Fibroblast of lung (primary cell): ENCODE measurements at regions not wholly inside any gene's neighbourhood (a gene's known extent, or its start where the extent isn't known, plus 50 kb on each side); places are given as distances from the start of the nearest gene placed in this dataset.

Experiments
- DNase-seq, 2 donors: peaks; one replicate each; pipeline versions ENCODE4 v3.0.0 to v3.0.0-alpha.2; 2010; ENCODE audit warnings: low read depth in 2 of 2
- H2AFZ ChIP-seq: 2 replicates; pipeline ENCODE4 v1.5.1; 2012; ENCODE audit warnings: low read length, control low read depth, inconsistent platforms
- H3K27ac ChIP-seq: 2 replicates; pipeline ENCODE4 v1.5.1; 2011; ENCODE audit warnings: low read length, control low read depth; ENCODE audit not compliant: insufficient read depth
- H3K27me3 ChIP-seq: 2 replicates; pipeline ENCODE4 v1.5.1; 2011; ENCODE audit warnings: mild to moderate bottlenecking, low read length; ENCODE audit not compliant: control insufficient read depth, insufficient read depth
- H3K36me3 ChIP-seq: 2 replicates; pipeline ENCODE4 v1.5.1; 2011; ENCODE audit warnings: low read length; ENCODE audit not compliant: control insufficient read depth, insufficient read depth
- H3K4me1 ChIP-seq: 2 replicates; pipeline ENCODE4 v1.5.1; 2011; ENCODE audit warnings: low read length; ENCODE audit not compliant: control insufficient read depth, insufficient read depth; ENCODE audit errors: extremely low read depth
- H3K4me2 ChIP-seq: 2 replicates; pipeline ENCODE4 v1.5.1; 2011; ENCODE audit warnings: low read length, control low read depth; ENCODE audit not compliant: insufficient read depth; ENCODE audit errors: extremely low read depth
- H3K4me3 ChIP-seq, 4 experiments: fragments of 200-600 bp in 1 of 4; sonication (generic) in 1 of 4; replicated peaks in 1 of 4; 2 replicates each; pipeline ENCODE4 v1.5.1; 2011 to 2016; ENCODE audit warnings: low read length in 4 of 4, low read depth in 3 of 4, mild to moderate bottlenecking in 3 of 4, control low read depth in 2 of 4, inconsistent platforms in 1 of 4, mixed read lengths in 1 of 4; ENCODE audit not compliant: insufficient read depth in 1 of 4; ENCODE audit errors: control extremely low read depth in 1 of 4
- H3K79me2 ChIP-seq: 2 replicates; pipeline ENCODE4 v1.5.1; 2012; ENCODE audit warnings: mild to moderate bottlenecking, low read length, inconsistent platforms; ENCODE audit not compliant: control insufficient read depth, insufficient read depth
- H3K9ac ChIP-seq: 2 replicates; pipeline ENCODE4 v1.5.1; 2011; ENCODE audit warnings: mild to moderate bottlenecking, low read length, control low read depth; ENCODE audit not compliant: insufficient read depth
- H3K9me3 ChIP-seq: 2 replicates; pipeline ENCODE4 v1.5.1; 2012; ENCODE audit warnings: low read depth, low read length; ENCODE audit not compliant: control insufficient read depth, insufficient read depth
- H4K20me1 ChIP-seq: 2 replicates; pipeline ENCODE4 v1.5.1; 2011; ENCODE audit warnings: low read length; ENCODE audit not compliant: control insufficient read depth, insufficient read depth; ENCODE audit errors: extremely low read depth
- CTCF ChIP-seq, 2 donors: IDR thresholded peaks in 1 of 2; conservative IDR thresholded peaks in 1 of 2; 1 replicate in 1 of 2; 2 replicates in 1 of 2; pipeline ENCODE4 v1.5.1; 2011 to 2012; ENCODE audit warnings: low read length in 2 of 2, control low read depth in 1 of 2, inconsistent platforms in 1 of 2, low read depth in 1 of 2, mild to moderate bottlenecking in 1 of 2
- EZH2 ChIP-seq: IDR thresholded peaks from 2 replicates; pipeline ENCODE4 v1.5.1; 2012; ENCODE audit warnings: low read length, control low read depth, mild to moderate bottlenecking; ENCODE audit errors: missing control alignments

GRCh38 chr13:70829748-70830147 lies 721.5 kb upstream of the KLHL1 start:
- Histone ChIP-seq H3K36me3 (no peaks in the 10 kb centered on the region), H3K4me3 (no peak overlapping the region), H3K79me2 (no peaks in the 10 kb centered on the region), H3K4me2 (no peak overlapping the region), H3K4me1 (no peaks in the 10 kb centered on the region), H3K9me3 (no peaks in the 10 kb centered on the region), H3K27me3 (no peaks in the 10 kb centered on the region), H2AFZ (no peak overlapping the region), H3K9ac (no peak overlapping the region), H4K20me1 (no peaks in the 10 kb centered on the region), H3K27ac (no peak overlapping the region)
- no peak for DNase-seq
- no peak for TF ChIP-seq CTCF (conservative IDR thresholded peaks at IDR 0.05 in 1 of 2, IDR thresholded peaks at IDR 0.05 in 1 of 2; ENCODE audit: low read depth in 1 of 2, low read length in 2 of 2)
- no peak for TF ChIP-seq EZH2

- H3K4me3 ChIP-seq: no peak overlapping the region
- H3K79me2 ChIP-seq: no peaks in the 10 kb centered on the region
- no peak overlapping the region for H3K4me2 ChIP-seq
- no peaks in the 10 kb centered on the region for H3K27me3 ChIP-seq
- H2AFZ ChIP-seq: no peak overlapping the region
- TF ChIP-seq CTCF (conservative IDR thresholded peaks at IDR 0.05 in 1 of 2, IDR thresholded peaks at IDR 0.05 in 1 of 2; ENCODE audit: low read depth in 1 of 2, low read length in 2 of 2) (no peak), EZH2 (no peak)
- H4K20me1 ChIP-seq: no peaks in the 10 kb centered on the region
- H3K9ac ChIP-seq: no peak overlapping the region
- no peak overlapping the region for H3K27ac ChIP-seq
- DNase-seq: peak; percentile 33 to 58
- H3K4me1 ChIP-seq: no peaks in the 10 kb centered on the region
- no peaks in the 10 kb centered on the region for H3K36me3 ChIP-seq
- H3K9me3 ChIP-seq: no peaks in the 10 kb centered on the region
These were observed 709.3 kb upstream of the KLHL1 start for GRCh38 chr13:70817576-70817975.

- H2AFZ ChIP-seq: no peak overlapping the region
- H3K36me3 ChIP-seq: no peaks in the 10 kb centered on the region
- H3K27ac ChIP-seq: no peak overlapping the region
- H3K79me2 ChIP-seq: no peaks in the 10 kb centered on the region
- no peaks in the 10 kb centered on the region for H4K20me1 ChIP-seq
- no peak overlapping the region for H3K9ac ChIP-seq
- no peaks in the 10 kb centered on the region for H3K4me1 ChIP-seq
- no peak overlapping the region for H3K4me2 ChIP-seq
- H3K4me3 ChIP-seq: no peak overlapping the region
- peak; percentile 41 to 57 for DNase-seq
- H3K9me3 ChIP-seq: no peaks in the 10 kb centered on the region
- no peaks in the 10 kb centered on the region for H3K27me3 ChIP-seq
- TF ChIP-seq CTCF (conservative IDR thresholded peaks at IDR 0.05 in 1 of 2, IDR thresholded peaks at IDR 0.05 in 1 of 2; ENCODE audit: low read depth in 1 of 2, low read length in 2 of 2) (no peak), EZH2 (no peak)
These were observed 708.6 kb upstream of the KLHL1 start for GRCh38 chr13:70816853-70817252.
